GM19043 (cell line): ENCODE measurements at regions not wholly inside any gene's neighbourhood (a gene's known extent, or its start where the extent isn't known, plus 50 kb on each side); places are given as distances from the start of the nearest gene placed in this dataset.

ENCODE experiments used
- ATAC-seq: cut with Tn5 transposase; IDR thresholded peaks from one replicate; pipeline ENCODE4 v1.9.1; 2021; ENCODE audit warnings: low read depth; ENCODE audit not compliant: unreplicated experiment

DNA sequence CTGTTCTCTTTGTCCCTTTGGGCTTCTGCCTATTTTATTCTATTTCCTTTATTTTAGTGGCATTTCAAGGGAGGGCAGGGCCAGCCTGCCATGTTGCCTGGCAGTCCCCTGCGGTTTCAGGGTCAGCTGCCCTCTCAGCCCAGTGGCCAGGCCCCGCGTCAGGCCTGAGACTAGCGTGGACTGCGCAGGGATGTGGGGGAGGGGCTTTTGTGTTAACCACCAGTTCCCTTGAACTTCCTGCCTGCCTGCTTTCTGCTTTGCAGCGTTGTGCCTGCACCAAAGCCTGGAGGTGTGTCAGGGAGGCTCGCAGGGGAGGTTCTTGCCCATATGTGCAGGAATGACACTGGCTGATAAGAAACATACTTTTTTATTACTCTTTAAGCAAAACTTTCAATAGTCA is 157.6 kb downstream of the SLC35B3 start:
- no peak for ATAC-seq

DNA sequence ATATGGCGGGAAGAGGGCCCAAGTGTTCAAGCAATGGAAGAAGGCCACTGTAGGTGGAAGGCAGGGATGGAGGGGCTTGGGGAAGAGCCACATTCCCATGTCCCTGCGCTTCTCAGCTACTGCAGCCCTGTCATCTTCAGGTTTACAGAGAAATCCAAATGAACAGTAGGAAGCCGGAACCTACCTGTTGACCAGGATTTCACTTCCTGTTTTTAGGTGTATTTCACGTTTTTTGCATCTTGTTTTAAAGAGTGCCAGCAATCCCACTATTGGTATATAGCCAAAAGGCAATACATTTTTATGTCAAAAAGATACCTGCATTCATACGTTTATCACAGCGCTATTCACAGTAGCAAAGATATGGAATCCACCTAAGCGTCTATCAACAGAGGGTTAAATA is 159.2 kb downstream of the SLC35B3 start:
- ATAC-seq = no peak

DNA sequence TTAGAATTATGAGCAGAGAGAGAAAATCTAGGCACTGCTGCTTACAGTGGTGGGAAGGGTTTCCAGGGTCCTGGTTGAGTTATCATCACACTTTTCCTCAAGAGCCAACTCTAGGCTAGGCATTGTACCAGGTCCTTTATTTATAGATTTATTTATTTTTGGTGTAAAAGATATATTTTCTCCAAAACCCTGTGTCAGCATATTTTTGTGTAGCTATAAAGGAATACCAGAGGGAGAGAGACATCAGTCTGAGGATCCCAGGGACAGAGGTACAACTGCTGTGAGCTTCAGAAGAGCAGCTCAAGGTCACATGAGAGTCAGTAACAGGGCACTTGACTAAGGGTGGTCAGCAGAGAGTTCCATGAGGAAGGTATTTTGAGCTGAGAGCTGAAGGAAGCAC is 159.7 kb downstream of the SLC35B3 start:
- no peak for ATAC-seq

DNA sequence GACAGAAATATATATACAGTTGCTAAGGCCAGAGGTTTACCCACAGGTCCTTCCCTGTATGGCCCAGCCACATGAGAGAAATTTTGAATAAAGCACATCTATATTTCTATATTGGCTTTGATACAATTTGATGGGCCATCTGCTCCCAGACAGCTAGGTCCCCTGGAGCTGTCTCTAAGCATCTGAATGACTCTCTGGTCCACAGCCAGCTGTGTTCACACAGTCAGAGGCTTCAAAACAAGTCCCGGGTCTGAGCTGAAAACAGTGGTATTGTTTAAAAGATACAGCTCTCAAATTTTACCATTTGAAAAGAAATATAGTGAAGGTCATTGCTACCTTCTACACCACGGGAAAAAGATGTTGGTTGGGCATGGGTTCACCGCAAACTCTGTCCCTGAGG is 161.1 kb downstream of the SLC35B3 start:
- no peak for ATAC-seq

DNA sequence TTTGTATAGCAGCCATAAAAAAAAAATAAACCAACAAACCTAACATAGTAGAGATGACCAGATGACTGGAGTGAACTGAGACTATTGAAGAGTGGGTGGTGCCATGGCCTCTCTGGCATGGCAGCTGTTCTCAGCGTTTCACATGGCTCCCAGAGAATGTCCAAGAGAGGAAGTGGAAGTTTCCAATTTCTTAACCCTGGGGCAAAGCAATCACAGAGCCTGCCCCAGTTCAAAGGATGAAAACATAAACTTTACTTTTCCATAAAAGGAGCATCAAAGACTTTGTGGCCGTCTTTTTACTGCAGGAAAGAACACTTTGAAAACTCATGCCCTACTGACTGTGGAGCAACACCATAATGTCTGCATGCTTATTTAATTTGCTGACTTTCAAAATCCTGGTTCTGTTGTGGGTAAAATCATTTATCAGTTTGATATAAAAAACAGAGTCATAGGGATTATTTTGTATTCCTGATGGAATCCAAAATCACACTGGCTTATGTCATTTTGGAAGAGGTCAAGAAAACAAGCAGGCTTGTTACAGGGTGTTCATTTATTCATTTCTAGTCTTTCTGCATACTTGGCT is 165.4 kb downstream of the SLC35B3 start:
- no peak for ATAC-seq

DNA sequence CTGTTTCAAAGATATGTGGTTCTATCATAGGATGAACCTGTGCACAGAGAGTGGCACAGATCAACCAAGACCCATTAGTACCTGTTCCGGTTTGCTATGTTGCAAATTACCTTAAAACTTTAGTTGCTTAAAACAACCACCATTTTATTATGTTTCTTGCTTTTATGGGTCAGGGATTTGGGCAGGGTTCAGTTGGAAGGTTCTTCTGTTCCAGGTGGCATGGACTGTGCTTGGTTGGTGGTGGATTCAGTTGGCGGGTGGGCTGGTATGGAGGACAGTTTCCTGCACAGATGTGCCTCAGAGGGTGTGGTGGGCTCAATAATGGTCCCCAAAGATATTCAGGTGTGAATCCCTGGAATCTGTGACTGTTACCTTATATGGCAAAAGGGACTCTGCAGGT is 166.3 kb downstream of the SLC35B3 start:
- no peak for ATAC-seq

DNA sequence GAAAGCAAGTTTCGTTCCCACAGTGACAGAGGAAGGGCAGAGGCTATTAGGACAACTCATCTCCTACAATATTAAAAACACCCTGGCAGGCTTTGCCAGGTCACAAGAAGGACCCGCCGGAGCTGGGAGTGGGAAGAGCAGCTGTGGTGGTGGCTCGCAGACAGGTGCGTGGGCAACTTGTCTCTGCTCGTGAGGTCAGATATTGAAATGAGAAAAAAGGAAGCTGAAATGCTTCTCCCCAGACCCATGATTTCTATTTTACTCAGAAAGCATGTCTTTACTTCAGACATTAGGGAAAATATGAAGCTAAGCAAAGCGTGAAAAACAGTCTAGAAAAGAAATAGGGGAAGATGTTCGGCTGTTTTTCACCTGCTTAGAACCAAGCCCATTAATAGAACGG is 166.3 kb upstream of the EEF1E1 start:
- ATAC-seq = no peak

DNA sequence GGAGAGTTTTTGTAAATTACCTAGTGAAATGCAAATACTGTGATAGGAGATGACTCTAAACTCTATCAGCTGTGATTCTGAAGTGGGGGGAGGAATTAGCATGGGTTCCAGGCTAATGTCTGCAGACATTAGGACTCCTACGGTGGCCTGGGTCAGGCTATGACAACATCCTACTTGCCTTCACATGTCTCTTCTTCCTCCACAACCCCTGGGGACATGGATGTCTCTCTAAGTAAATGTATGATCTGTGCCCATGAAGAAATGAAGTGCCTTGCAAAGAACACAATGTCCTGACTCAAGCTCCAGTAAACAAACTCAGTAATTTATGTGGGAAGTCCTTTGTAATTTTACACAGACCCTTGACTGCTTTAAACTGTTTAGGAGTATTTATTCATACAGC is 165.8 kb upstream of the EEF1E1 start:
- ATAC-seq = no peak

DNA sequence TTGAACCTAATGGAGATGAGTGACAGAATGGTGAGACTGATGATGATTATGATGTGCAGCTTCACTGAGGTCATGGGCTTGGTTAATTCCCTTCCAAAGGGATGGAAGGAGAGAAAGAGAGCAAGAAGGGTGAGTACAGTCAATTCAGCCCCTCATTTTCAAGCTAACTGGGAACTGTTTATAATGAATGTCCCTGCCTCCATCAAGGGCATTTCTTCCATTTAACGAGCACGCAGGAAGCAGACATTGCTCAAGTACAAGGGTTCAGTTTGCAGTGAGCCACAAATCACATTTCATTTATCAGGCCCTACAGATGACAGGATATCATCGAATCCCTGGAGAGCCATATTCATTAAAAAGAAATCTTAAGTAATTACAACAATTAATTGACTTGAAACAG is 158.3 kb upstream of the EEF1E1 start:
- ATAC-seq = no peak

DNA sequence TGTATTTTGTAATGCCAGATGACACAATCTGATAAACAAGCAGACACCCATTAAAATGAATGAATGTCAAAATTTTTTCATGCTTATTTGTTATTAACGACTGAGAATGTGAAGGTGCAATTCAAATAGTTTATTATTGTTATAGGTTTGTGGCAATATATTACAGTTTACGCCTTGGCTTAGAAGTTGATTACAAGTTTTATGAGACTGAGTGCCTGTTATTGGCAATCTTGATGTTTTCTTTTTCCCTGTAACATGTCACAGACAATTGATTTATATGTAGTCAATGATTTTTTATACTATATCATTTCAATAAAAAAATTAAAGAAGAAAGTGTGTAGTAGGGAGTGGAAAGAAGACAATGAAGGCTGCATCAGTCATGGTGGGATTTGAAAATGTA is 144.1 kb upstream of the EEF1E1 start:
- ATAC-seq = no peak

DNA sequence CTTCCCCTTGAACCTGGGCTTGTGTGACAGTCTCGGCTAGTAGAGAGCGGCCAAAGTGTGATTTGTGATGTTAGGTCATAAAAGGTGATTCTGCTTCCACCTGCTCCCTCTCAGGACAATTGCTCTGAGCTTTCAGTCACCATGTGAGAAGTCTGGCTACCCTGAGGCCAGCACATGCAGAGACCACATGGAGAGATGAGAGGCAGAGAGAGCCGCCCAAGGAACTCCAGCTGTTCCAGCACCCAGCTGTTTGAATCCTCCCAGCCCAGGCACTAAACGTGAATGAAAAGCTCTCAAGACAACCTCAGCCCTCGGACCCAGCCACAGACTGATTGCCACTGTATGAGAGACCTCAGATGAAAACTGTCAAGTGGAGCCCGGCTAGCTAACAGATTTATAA is 143.4 kb upstream of the EEF1E1 start:
- no peak for ATAC-seq

DNA sequence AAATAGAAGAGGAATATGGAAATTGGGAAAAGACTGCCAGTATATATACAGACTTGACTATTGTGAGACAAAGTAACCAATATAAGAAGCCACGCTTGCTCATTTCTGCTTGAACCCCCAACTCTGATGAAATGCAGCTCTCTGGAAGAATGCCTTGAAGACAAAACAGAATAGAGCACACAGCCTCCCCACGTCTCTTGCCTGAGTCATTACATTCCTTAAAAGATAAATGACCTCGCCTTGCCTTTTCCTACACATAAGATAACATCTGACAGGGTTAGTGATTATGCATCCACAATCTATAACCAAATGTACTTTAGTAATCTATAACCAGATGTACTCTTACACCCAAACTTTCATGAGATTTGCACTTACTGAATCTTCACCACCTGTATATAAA is 141.1 kb upstream of the EEF1E1 start:
- no peak for ATAC-seq

DNA sequence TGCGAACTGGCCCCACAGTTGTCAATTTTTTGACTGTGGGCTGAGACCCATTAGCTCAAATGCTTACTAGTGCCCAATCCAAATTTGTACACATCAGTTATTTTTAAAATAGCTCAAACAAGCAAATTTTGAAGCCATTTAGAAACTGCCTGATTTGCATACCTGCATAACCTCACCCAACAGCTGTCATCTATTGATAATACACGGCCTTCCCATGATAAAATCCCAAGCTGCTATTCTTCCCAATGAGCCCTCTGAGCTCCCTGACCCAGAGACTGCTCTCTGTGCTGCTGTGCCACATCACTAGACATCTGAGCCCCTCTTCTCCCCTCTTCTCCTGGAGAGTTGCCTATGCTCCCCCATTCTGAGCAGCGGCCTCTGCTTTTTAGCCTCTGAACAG is 140.5 kb upstream of the EEF1E1 start:
- no peak for ATAC-seq

DNA sequence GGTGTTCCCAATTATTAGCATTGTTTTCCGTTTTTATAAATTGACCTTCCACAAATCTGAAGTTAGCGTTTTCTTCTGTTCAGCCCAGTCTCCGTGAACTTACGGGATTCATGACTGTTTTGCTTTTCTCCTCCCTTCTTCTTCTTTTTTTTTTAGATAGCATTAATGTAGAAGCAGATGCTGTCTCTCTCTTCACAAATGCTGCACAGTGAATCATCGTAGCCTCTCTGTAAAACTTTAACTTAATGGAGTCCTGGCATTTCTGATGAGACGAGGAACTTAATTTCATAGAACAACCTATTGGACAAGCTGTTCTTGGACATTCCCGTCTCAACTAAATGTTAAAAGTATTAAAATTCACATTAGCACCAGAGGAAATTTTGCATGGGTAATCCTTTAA is 138.0 kb upstream of the EEF1E1 start:
- no peak for ATAC-seq

DNA sequence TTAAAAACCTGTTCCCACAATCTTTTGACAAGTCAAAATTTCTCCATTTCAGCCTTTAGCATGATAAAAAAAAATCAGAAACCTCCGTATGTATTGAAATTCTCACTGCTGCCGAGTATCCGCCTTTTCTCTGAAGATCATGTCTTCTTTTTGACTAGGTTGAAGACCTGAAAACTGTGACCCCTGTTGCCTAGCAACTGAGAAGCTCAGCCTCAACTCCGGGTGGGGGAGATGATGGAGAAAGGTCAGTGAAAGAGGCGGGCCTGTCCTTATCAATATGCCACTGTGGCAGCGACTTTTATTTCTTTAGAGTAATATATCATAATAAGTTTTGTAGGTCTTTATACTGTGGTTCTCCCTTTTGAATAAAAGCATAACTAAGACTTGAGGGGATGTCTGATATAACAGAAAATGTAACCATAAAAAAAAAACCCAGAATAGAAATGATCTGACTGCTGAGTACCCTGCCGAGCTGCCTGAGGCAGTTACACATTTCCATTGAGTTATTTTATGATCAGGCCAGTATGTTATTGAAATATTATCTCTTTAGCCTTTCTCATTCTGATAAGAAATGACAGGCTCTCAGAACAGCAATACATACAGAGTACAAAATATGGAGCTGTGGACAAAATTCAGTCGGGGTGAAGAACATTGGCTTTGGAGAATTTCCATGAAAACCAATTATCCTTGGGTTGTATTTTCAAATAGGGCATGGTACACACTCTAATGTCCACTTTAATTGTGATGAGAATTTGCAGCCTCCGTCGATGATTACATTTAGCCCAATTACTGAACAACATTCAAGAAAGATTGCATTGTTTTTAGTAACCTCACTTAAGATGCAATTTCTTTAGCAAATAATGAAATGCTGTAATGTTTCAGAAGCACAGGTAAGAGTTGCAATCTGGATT is 136.7 kb upstream of the EEF1E1 start:
- ATAC-seq = no peak

DNA sequence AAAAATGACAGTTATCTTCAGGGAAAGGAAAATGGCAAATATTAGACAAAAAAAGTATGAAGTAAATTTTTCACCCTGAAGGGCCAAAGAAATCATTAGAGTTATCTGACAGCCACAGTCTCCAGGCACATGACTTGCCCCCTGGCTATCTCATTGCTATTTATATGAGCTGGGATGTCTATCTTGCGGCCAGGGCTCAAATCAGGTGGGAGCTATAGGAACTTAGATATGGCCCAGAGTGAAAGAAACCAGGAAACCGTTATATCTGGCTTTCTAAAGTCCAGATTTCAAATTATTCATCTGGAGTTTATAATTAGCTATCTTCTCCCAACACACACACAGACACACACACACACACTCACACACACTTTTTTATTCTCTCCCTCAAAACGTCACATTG is 135.3 kb upstream of the EEF1E1 start:
- ATAC-seq = no peak

DNA sequence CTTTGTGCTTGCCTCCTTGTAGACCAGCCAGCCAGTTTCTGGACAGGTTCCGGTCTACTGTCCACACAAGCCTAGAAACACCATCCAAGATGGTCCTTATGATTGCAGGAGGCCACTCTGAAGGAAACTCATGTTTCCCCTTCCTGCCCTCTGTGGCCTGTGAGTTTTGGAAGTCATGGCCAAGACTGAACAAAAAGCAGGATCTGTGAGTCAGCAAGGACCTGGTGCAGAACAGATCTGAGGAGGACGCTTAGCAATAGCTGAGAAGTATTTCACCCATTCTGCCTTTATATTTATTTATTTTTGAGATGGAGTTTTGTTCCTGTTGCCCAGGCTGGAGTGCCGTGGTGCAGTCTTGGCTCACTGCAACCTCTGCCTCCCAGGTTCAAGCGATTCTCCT is 134.6 kb upstream of the EEF1E1 start:
- no peak for ATAC-seq

DNA sequence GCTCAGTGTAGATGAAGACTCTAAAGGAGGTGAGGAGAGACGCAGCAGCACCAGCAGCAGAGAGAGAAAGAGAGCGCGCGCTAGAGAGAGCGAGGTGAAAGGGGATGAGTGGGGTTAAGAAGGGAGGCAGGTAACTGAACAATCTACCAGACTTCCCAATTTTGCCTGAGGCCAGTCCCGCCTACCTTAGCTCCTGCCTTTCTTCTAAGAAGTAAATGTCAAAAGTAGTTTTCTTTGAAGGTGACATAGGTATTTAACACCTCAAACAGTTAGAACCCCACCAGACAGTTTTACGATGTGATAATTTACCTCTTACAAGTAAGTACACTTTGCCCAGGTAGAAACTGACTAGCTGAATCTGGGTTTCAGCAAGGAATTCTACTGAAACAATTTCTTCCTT is 132.0 kb upstream of the EEF1E1 start:
- no peak for ATAC-seq

DNA sequence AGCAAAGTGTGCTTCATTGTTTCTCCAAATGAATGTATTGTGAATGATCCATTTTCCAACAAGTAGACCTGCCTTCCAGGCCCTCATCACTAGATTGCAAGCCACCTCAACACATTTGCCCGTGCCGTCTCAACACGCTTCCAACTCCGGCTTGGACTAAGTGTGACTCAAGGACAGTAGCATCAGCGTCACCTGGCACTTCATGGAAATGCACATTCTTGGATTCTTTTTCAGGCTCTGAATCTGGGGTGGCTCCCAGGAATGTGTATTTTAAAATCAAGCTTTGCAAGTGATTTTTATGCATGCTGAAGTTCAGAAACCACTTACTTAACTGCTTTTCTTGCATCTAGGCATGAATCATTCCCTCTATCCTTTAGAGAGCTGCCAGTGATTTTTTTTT is 129.6 kb upstream of the EEF1E1 start:
- ATAC-seq = no peak

DNA sequence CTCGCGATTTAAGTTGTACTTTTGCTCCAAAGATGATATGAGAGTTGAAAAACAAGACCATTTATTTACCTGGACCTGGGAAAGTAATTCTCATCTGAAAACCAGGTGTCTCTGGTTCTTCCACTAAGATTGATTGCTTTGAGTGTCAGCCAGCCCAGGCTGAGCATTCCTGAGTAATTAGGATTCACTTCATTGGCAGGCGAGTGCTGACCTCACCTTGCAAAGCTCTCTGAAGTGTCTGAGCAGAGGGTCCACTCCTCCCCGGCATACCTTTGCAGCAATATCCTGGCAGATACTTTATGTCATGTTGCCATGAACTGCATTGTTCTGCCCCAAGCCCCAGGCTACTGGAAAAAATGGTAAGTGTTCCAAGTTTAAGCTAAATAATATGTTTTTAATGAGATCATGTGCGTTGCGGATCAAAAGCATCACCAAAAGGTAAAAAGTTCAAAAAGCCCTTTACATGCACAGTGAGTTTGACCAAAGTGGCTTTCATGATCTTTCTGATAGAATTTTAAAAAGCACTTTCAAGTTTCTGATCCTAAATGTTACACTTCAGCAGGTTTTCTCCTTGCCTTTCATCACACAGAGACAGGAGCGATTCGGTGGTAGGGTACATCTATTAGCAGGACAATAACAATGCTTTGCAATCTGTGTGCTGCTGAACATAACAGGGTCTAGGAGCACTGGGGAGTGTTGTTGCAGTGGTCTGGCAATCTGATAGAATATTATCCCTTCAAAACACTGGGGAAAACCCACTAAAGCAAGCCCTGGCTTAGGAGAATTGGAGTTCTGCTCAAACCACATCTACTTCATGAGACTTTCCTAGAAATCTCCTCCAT is 127.8 kb upstream of the EEF1E1 start:
- no peak for ATAC-seq

DNA sequence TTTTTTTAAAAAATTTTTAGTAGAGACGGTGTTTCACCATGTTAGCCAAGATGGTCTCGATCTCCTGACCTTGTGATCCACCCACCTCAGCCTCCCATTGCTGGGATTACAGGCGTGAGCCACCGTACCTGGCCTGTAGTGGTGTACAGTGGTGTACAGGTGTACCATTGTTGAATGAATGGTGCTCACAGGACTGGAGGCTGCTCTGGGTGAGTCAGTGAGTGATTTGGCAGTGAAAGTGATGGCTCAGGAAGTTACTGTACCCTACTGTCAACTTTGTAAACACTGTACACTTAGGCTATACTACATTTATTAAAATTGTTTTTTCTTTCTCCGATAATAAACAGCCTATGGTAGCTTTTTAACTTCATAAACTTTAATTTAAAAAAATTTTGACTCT is 122.8 kb upstream of the EEF1E1 start:
- ATAC-seq = no peak

DNA sequence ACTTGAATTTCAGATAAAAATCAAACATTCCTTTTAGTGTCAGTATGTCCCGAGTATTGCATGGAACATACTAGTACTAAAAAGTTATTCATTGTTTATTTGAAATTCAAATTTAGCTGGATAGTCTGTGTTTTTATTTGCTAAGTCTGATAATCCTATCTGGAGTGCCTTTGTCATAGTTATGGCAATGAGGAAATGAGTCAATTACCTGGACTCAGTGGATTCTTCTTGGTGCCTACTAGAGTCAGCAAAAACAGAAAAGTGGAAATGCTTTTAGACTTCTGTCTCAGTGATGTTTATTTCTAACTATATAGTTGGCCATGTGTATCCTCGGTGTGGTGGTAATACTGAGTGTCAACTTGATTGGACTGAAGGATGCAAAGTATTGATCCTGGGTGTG is 121.3 kb upstream of the EEF1E1 start:
- no peak for ATAC-seq
